22Rv1 (cell line): ENCODE measurements at regions not wholly inside any gene's neighbourhood (a gene's known extent, or its start where the extent isn't known, plus 50 kb on each side); places are given as distances from the start of the nearest gene placed in this dataset.

Source experiments
- H3K27ac ChIP-seq: fragments of 450-650 bp; 2 replicates; pipeline ENCODE4 v1.5.1; 2017
- CTCF ChIP-seq: fragments of 450-650 bp; IDR thresholded peaks from 2 replicates; pipeline ENCODE4 v1.5.1; 2017; ENCODE audit warnings: mild to moderate bottlenecking
- ZFX ChIP-seq: fragments of 450-650 bp; IDR thresholded peaks from 2 replicates; pipeline ENCODE4 v1.6.1; 2017; ENCODE audit warnings: antibody characterized with exemption, borderline replicate concordance

DNA sequence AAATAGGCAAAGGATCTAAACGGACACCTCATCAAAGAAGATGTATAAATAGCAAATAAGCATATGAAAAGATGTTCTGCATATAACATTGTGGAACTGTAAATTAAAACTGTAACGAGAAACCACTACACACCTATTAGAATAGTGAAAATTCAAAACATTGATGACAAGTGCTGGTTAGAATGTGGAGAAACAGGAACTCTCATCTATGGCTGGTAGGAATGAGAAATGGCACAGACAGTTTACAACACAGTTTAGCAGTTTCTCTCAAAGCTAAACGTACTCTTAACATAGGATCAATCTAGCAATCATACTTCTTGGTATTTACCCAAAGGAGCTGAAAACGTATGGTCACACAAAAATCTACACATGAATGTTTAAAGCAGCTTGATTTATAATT lies 126.2 kb downstream of the TRIB2 start:
- no peak overlapping the region for H3K27ac ChIP-seq
- TF ChIP-seq CTCF (no peak), ZFX (no peak)

- H3K27ac ChIP-seq = no peak overlapping the region
- TF ChIP-seq ZFX (no peak), CTCF (no peak)
These were observed 127.8 kb downstream of the TRIB2 start for GRCh38 chr2:12844511-12844910.

DNA sequence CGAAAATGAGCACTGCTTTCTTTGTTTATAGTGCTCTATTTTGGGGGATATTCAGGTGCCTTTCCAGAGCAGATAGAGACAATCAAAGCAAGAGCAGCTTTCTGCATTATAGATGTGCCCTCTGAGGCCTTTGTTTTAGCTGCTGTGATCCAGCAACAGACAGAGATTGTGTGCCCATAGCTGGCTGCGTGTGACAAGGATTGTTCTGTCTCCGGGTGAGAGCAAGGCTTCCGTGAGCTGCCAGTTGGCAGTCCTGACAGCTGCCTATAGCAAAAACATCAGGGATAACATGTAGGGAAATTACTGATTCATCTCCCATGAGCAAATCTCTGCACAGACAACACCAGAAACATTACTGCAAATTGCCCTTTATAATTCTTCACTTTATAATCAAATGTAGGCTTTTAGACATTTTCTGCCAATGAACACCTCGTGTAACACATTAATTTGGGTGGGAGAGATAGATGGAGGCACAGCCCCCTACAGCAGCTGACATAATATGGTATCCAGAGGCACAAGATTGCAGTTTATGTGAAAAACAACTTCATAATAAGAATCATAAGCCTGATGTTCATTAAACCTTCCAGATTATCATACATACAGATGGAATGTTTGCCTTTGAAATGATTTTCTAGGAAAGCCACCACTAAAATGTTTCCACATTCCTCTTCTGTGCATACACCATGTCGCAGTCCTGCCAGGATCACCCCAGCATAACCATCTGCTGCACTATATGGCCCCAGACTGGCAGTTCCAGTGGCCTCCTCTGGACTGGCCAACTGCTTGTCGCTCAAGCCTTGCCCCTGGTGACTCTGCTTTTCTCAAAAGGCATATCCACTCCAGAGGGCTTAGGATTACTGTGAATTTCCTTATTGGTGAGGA lies 131.2 kb downstream of the TRIB2 start:
- no peak for TF ChIP-seq CTCF
- no peak overlapping the region for H3K27ac ChIP-seq

GRCh38 chr2:12852135-12852534 lies 135.4 kb downstream of the TRIB2 start:
- TF ChIP-seq CTCF = no peak
- no peak for TF ChIP-seq ZFX
- H3K27ac ChIP-seq = no peak overlapping the region

- TF ChIP-seq ZFX = no peak
- no peak for TF ChIP-seq CTCF
These were observed 137.3 kb downstream of the TRIB2 start for GRCh38 chr2:12854001-12854530.

DNA sequence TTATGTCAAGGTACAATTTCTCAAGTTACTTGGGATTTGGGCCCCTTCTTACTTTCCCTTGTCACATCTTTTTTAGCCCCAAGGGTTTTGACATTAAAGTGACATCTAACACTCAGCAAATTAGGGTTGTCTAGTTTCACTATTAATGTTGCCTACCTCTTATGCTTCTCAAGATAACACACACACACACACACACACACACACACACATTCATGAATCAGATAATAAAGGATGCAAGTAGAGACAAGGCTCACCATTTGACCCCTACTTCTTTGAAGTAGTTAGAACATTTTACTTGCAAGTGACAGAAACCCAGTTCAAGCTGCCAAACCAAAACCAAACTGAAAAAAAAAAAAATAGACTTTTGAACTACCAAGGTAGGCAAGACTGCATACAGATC lies 138.8 kb downstream of the TRIB2 start:
- H3K27ac ChIP-seq = no peak overlapping the region
- no peak for TF ChIP-seq ZFX
- TF ChIP-seq CTCF = no peak

More at GRCh38 chr2:12854001-12854530, 137.3 kb downstream of the TRIB2 start:
- no peak overlapping the region for H3K27ac ChIP-seq

GRCh38 chr2:12856934-12857601 lies 140.3 kb downstream of the TRIB2 start:
- no peak overlapping the region for H3K27ac ChIP-seq

More at GRCh38 chr2:12856934-12857601, 140.3 kb downstream of the TRIB2 start:
- no peak for TF ChIP-seq ZFX
- TF ChIP-seq CTCF = no peak
